Breast epithelium (tissue), 3 donors: ENCODE measurements at regions not wholly inside any gene's neighbourhood (a gene's known extent, or its start where the extent isn't known, plus 50 kb on each side); places are given as distances from the start of the nearest gene placed in this dataset.

Experiments used
- CTCF ChIP-seq, 3 donors: fragments of 450-650 bp; IDR thresholded peaks; one replicate each; pipeline ENCODE4 v1.5.1; 2016 to 2017; ENCODE audit warnings: antibody characterized with exemption in 3 of 3, mild to moderate bottlenecking in 3 of 3, moderate library complexity in 3 of 3
- POLR2A ChIP-seq: fragments of 450-650 bp; IDR thresholded peaks from one replicate; pipeline ENCODE4 v1.6.1; 2016; ENCODE audit warnings: antibody characterized with exemption, mild to moderate bottlenecking, moderate library complexity

GRCh38 chr17:70476368-70476767 is 307.0 kb downstream of the KCNJ2 start:
- TF ChIP-seq CTCF (IDR thresholded peaks at IDR 0.05) = no peak
- no peak for TF ChIP-seq POLR2A
